WTC11 (cell line): ENCODE measurements at regions not wholly inside any gene's neighbourhood (a gene's known extent, or its start where the extent isn't known, plus 50 kb on each side); places are given as distances from the start of the nearest gene placed in this dataset.

Experiments used
- ATAC-seq: fragments of 200-7000 bp; cut with Tn5 transposase; 2 replicates; pipeline ENCODE4 v1.10.0; 2021; ENCODE audit warnings: mild to moderate bottlenecking, moderate library complexity
- CTCF ChIA-PET: fragments of 300-600 bp; sonication (Branson Sonifier 250); formaldehyde crosslinking; loops from one replicate; lab custom pipeline; 2021; ENCODE audit warnings: antibody characterized with exemption; lab: Charles Lee
- POLR2A ChIA-PET: fragments of 350-600 bp; sonication (Branson Sonifier 250); formaldehyde crosslinking; loops from one replicate; lab custom pipeline; 2021; ENCODE audit warnings: antibody characterized with exemption; lab: Charles Lee
- DNase-seq: peaks from one replicate; pipeline ENCODE4 v3.0.0; 2021; ENCODE audit warnings: low spot score
- H3K27ac Mint-ChIP-seq: 2 replicates; pipeline ENCODE4 v1.8.0; 2021; ENCODE audit warnings: mixed read lengths
- H3K27me3 Mint-ChIP-seq: 2 replicates; pipeline ENCODE4 v1.8.0; 2021; ENCODE audit warnings: low read depth, mild to moderate bottlenecking, moderate library complexity, mixed read lengths
- H3K36me3 Mint-ChIP-seq: 2 replicates; pipeline ENCODE4 v1.8.0; 2021; ENCODE audit warnings: mixed read lengths
- H3K4me1 Mint-ChIP-seq: 2 replicates; pipeline ENCODE4 v1.8.0; 2022; ENCODE audit warnings: mixed read lengths
- H3K4me3 Mint-ChIP-seq: 2 replicates; pipeline ENCODE4 v1.8.0; 2021; ENCODE audit warnings: mild to moderate bottlenecking, moderate library complexity, mixed read lengths
- H3K9me3 Mint-ChIP-seq: 2 replicates; pipeline ENCODE4 v1.8.0; 2021; ENCODE audit warnings: mixed read lengths
- CBFB ChIP-seq: sonication (generic); formaldehyde crosslinking; IDR thresholded peaks from 2 replicates; pipeline ENCODE4 v1.8.1; 2022; ENCODE audit warnings: mild to moderate bottlenecking, low read depth, missing genetic modification reagents
- ETV6 ChIP-seq: sonication (generic); formaldehyde crosslinking; IDR thresholded peaks from 2 replicates; pipeline ENCODE4 v1.8.1; 2022; ENCODE audit warnings: mild to moderate bottlenecking, missing genetic modification reagents
- GTF2I ChIP-seq: fragments of 250-450 bp; sonication (Bioruptor Pico); conservative IDR thresholded peaks from 2 replicates; pipeline ENCODE4 v1.4.0; 2021; ENCODE audit warnings: mild to moderate bottlenecking
- NR1H2 ChIP-seq: sonication (generic); formaldehyde crosslinking; IDR thresholded peaks from 2 replicates; pipeline ENCODE4 v1.9.0; 2021; ENCODE audit warnings: mild to moderate bottlenecking, moderate library complexity, missing genetic modification reagents
- NR2C2 ChIP-seq: sonication (generic); formaldehyde crosslinking; IDR thresholded peaks from 2 replicates; pipeline ENCODE4 v1.8.0; 2022; ENCODE audit warnings: mild to moderate bottlenecking, missing genetic modification reagents
- PRDM15 ChIP-seq: sonication (generic); formaldehyde crosslinking; IDR thresholded peaks from 2 replicates; pipeline ENCODE4 v1.8.0; 2022; ENCODE audit warnings: missing genetic modification reagents
- RORB ChIP-seq: fragments of 250-450 bp; sonication (Bioruptor Pico); IDR thresholded peaks from 2 replicates; pipeline ENCODE4 v1.9.0; 2021; ENCODE audit warnings: mild to moderate bottlenecking
- STAT6 ChIP-seq: sonication (generic); formaldehyde crosslinking; conservative IDR thresholded peaks from 2 replicates; pipeline ENCODE4 v1.8.1; 2023; ENCODE audit warnings: mild to moderate bottlenecking, low read depth, missing genetic modification reagents, moderate library complexity
- ZNF138 ChIP-seq: sonication (generic); formaldehyde crosslinking; conservative IDR thresholded peaks from 2 replicates; pipeline ENCODE4 v1.8.1; 2022; ENCODE audit warnings: mild to moderate bottlenecking, moderate library complexity, missing genetic modification reagents
- ZNF219 ChIP-seq: sonication (generic); formaldehyde crosslinking; IDR thresholded peaks from 2 replicates; pipeline ENCODE4 v1.8.0; 2023; ENCODE audit warnings: missing genetic modification reagents, mild to moderate bottlenecking, borderline replicate concordance
- TF ChIP-seq, protein P1 (sequence below): sonication (generic); formaldehyde crosslinking; IDR thresholded peaks from 2 replicates; pipeline ENCODE4 v1.8.0; 2023; ENCODE audit warnings: missing genetic modification reagents
- TF ChIP-seq, protein P2 (sequence below): sonication (generic); formaldehyde crosslinking; IDR thresholded peaks from 2 replicates; pipeline ENCODE4 v1.8.1; 2023; ENCODE audit warnings: mild to moderate bottlenecking, missing genetic modification reagents, borderline replicate concordance
- TF ChIP-seq, protein P3 (sequence below): sonication (generic); formaldehyde crosslinking; IDR thresholded peaks from 2 replicates; pipeline ENCODE4 v1.8.0; 2022; ENCODE audit warnings: mild to moderate bottlenecking, missing genetic modification reagents
- TF ChIP-seq, protein P4 (sequence below): sonication (generic); formaldehyde crosslinking; IDR thresholded peaks from 2 replicates; pipeline ENCODE4 v1.8.0; 2023; ENCODE audit warnings: mild to moderate bottlenecking, missing genetic modification reagents
- TF ChIP-seq, protein P5 (sequence below): fragments of 250-450 bp; sonication (Bioruptor Pico); IDR thresholded peaks from 2 replicates; pipeline ENCODE4 v2.1.2; 2022; ENCODE audit warnings: mild to moderate bottlenecking, moderate library complexity
- TF ChIP-seq, protein P6 (sequence below): sonication (generic); formaldehyde crosslinking; IDR thresholded peaks from 2 replicates; pipeline ENCODE4 v1.8.0; 2022; ENCODE audit warnings: mild to moderate bottlenecking, missing genetic modification reagents

GRCh38 chr12:113571713-113572112 is 100.0 kb upstream of the LHX5 start:
- H3K4me3 Mint-ChIP-seq: no peak overlapping the region
- H3K27ac Mint-ChIP-seq: no peak overlapping the region
- H3K36me3 Mint-ChIP-seq: no peaks in the 10 kb centered on the region
- H3K9me3 Mint-ChIP-seq: peaks cover 8% of the 10 kb centered on the region; the same call in 1 of the 2 replicates
- H3K4me1 Mint-ChIP-seq: peaks cover 12% of the 10 kb centered on the region
- ChIA-PET CTCF (no interaction called here), POLR2A (no interaction called here)
- no peak for ATAC-seq
- H3K27me3 Mint-ChIP-seq: no peaks in the 10 kb centered on the region
- no peak for DNase-seq
- TF ChIP-seq, protein P1, sequence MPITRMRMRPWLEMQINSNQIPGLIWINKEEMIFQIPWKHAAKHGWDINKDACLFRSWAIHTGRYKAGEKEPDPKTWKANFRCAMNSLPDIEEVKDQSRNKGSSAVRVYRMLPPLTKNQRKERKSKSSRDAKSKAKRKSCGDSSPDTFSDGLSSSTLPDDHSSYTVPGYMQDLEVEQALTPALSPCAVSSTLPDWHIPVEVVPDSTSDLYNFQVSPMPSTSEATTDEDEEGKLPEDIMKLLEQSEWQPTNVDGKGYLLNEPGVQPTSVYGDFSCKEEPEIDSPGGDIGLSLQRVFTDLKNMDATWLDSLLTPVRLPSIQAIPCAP (CRISPR knock-in tag): no peak
- TF ChIP-seq, protein P2, sequence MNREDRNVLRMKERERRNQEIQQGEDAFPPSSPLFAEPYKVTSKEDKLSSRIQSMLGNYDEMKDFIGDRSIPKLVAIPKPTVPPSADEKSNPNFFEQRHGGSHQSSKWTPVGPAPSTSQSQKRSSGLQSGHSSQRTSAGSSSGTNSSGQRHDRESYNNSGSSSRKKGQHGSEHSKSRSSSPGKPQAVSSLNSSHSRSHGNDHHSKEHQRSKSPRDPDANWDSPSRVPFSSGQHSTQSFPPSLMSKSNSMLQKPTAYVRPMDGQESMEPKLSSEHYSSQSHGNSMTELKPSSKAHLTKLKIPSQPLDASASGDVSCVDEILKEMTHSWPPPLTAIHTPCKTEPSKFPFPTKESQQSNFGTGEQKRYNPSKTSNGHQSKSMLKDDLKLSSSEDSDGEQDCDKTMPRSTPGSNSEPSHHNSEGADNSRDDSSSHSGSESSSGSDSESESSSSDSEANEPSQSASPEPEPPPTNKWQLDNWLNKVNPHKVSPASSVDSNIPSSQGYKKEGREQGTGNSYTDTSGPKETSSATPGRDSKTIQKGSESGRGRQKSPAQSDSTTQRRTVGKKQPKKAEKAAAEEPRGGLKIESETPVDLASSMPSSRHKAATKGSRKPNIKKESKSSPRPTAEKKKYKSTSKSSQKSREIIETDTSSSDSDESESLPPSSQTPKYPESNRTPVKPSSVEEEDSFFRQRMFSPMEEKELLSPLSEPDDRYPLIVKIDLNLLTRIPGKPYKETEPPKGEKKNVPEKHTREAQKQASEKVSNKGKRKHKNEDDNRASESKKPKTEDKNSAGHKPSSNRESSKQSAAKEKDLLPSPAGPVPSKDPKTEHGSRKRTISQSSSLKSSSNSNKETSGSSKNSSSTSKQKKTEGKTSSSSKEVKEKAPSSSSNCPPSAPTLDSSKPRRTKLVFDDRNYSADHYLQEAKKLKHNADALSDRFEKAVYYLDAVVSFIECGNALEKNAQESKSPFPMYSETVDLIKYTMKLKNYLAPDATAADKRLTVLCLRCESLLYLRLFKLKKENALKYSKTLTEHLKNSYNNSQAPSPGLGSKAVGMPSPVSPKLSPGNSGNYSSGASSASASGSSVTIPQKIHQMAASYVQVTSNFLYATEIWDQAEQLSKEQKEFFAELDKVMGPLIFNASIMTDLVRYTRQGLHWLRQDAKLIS: no peak
- TF ChIP-seq, protein P3, sequence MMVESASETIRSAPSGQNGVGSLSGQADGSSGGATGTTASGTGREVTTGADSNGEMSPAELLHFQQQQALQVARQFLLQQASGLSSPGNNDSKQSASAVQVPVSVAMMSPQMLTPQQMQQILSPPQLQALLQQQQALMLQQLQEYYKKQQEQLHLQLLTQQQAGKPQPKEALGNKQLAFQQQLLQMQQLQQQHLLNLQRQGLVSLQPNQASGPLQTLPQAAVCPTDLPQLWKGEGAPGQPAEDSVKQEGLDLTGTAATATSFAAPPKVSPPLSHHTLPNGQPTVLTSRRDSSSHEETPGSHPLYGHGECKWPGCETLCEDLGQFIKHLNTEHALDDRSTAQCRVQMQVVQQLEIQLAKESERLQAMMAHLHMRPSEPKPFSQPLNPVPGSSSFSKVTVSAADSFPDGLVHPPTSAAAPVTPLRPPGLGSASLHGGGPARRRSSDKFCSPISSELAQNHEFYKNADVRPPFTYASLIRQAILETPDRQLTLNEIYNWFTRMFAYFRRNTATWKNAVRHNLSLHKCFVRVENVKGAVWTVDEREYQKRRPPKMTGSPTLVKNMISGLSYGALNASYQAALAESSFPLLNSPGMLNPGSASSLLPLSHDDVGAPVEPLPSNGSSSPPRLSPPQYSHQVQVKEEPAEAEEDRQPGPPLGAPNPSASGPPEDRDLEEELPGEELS (CRISPR knock-in tag): no peak
- TF ChIP-seq ZNF219: no peak
- TF ChIP-seq RORB: no peak
- TF ChIP-seq, protein P4, sequence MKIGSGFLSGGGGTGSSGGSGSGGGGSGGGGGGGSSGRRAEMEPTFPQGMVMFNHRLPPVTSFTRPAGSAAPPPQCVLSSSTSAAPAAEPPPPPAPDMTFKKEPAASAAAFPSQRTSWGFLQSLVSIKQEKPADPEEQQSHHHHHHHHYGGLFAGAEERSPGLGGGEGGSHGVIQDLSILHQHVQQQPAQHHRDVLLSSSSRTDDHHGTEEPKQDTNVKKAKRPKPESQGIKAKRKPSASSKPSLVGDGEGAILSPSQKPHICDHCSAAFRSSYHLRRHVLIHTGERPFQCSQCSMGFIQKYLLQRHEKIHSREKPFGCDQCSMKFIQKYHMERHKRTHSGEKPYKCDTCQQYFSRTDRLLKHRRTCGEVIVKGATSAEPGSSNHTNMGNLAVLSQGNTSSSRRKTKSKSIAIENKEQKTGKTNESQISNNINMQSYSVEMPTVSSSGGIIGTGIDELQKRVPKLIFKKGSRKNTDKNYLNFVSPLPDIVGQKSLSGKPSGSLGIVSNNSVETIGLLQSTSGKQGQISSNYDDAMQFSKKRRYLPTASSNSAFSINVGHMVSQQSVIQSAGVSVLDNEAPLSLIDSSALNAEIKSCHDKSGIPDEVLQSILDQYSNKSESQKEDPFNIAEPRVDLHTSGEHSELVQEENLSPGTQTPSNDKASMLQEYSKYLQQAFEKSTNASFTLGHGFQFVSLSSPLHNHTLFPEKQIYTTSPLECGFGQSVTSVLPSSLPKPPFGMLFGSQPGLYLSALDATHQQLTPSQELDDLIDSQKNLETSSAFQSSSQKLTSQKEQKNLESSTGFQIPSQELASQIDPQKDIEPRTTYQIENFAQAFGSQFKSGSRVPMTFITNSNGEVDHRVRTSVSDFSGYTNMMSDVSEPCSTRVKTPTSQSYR (CRISPR knock-in tag): no peak
- no peak for TF ChIP-seq PRDM15
- TF ChIP-seq, protein P5, sequence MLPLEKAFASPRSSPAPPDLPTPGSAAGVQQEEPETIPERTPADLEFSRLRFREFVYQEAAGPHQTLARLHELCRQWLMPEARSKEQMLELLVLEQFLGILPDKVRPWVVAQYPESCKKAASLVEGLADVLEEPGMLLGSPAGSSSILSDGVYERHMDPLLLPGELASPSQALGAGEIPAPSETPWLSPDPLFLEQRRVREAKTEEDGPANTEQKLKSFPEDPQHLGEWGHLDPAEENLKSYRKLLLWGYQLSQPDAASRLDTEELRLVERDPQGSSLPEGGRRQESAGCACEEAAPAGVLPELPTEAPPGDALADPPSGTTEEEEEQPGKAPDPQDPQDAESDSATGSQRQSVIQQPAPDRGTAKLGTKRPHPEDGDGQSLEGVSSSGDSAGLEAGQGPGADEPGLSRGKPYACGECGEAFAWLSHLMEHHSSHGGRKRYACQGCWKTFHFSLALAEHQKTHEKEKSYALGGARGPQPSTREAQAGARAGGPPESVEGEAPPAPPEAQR (CRISPR knock-in tag): no peak
- TF ChIP-seq, protein P6, sequence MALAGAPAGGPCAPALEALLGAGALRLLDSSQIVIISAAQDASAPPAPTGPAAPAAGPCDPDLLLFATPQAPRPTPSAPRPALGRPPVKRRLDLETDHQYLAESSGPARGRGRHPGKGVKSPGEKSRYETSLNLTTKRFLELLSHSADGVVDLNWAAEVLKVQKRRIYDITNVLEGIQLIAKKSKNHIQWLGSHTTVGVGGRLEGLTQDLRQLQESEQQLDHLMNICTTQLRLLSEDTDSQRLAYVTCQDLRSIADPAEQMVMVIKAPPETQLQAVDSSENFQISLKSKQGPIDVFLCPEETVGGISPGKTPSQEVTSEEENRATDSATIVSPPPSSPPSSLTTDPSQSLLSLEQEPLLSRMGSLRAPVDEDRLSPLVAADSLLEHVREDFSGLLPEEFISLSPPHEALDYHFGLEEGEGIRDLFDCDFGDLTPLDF (CRISPR knock-in tag): no peak
- TF ChIP-seq GTF2I (CRISPR knock-in tag): no peak
- no peak for TF ChIP-seq NR1H2 (CRISPR knock-in tag)
- TF ChIP-seq CBFB (CRISPR knock-in tag): no peak
- no peak for TF ChIP-seq NR2C2 (CRISPR knock-in tag)
- TF ChIP-seq ZNF138 (CRISPR knock-in tag): no peak
- no peak for TF ChIP-seq ETV6 (CRISPR knock-in tag)
- TF ChIP-seq STAT6 (CRISPR knock-in tag): no peak
